HUES48 (cell line): ENCODE measurements at regions not wholly inside any gene's neighbourhood (a gene's known extent, or its start where the extent isn't known, plus 50 kb on each side); places are given as distances from the start of the nearest gene placed in this dataset.
"Not testable (repeated sequence)": the region's sequence is repeated elsewhere in the genome, so short reads cannot be mapped to it uniquely, and the experiment has no call there.

Source experiments
- H3K27ac ChIP-seq: one replicate; pipeline ENCODE4 v1.7.0; 2013; ENCODE audit warnings: low read depth, low read length, inconsistent platforms
- H3K27me3 ChIP-seq: 2 replicates; pipeline ENCODE4 v1.6.1; 2013; ENCODE audit warnings: mild to moderate bottlenecking, low read length; ENCODE audit not compliant: control insufficient read depth, insufficient read depth
- H3K36me3 ChIP-seq: 2 replicates; pipeline ENCODE4 v1.6.1; 2013; ENCODE audit warnings: low read length; ENCODE audit not compliant: control insufficient read depth, insufficient read depth
- H3K4me1 ChIP-seq: 2 replicates; pipeline ENCODE4 v1.6.1; 2013; ENCODE audit warnings: mild to moderate bottlenecking, low read length; ENCODE audit not compliant: control insufficient read depth, insufficient read depth
- H3K4me3 ChIP-seq: 2 replicates; pipeline ENCODE4 v1.5.1; 2013; ENCODE audit warnings: mild to moderate bottlenecking, low read depth, low read length
- H3K9ac ChIP-seq: 2 replicates; pipeline ENCODE4 v1.6.1; 2013; ENCODE audit warnings: mild to moderate bottlenecking, low read depth, low read length, moderate library complexity
- H3K9me3 ChIP-seq: 2 replicates; pipeline ENCODE4 v1.6.1; 2013; ENCODE audit warnings: low read length; ENCODE audit not compliant: control insufficient read depth, insufficient read depth

GRCh38 chr1:176396604-176397395 is 66.2 kb upstream of the PAPPA2 start:
- not testable (repeated sequence) for H3K9ac ChIP-seq, H3K27ac ChIP-seq, H3K9me3 ChIP-seq, H3K36me3 ChIP-seq, H3K4me3 ChIP-seq, H3K27me3 ChIP-seq, H3K4me1 ChIP-seq

- no peak overlapping the region for H3K9ac ChIP-seq
- H3K36me3 ChIP-seq = no peaks in the 10 kb centered on the region
- no peak overlapping the region for H3K27ac ChIP-seq
- H3K4me1 ChIP-seq = no peaks in the 10 kb centered on the region
- peaks cover 5% of the 10 kb centered on the region for H3K9me3 ChIP-seq
- no peaks in the 10 kb centered on the region for H3K27me3 ChIP-seq
- no peak overlapping the region for H3K4me3 ChIP-seq
These were observed 71.4 kb upstream of the PAPPA2 start for GRCh38 chr1:176391621-176392020.

GRCh38 chr1:176384841-176385240 is 78.1 kb upstream of the PAPPA2 start:
- no peak overlapping the region for H3K27ac ChIP-seq
- H3K4me1 ChIP-seq = no peaks in the 10 kb centered on the region
- H3K9me3 ChIP-seq = no peaks in the 10 kb centered on the region
- H3K9ac ChIP-seq = no peak overlapping the region
- H3K36me3 ChIP-seq = no peaks in the 10 kb centered on the region
- no peak overlapping the region for H3K4me3 ChIP-seq
- H3K27me3 ChIP-seq = no peaks in the 10 kb centered on the region

- Histone ChIP-seq H3K9ac (no peak overlapping the region), H3K4me1 (no peaks in the 10 kb centered on the region), H3K36me3 (no peaks in the 10 kb centered on the region), H3K27ac (no peak overlapping the region), H3K4me3 (no peak overlapping the region), H3K9me3 (no peaks in the 10 kb centered on the region), H3K27me3 (no peaks in the 10 kb centered on the region)
These were observed 80.8 kb upstream of the PAPPA2 start for GRCh38 chr1:176382163-176382562.

- Histone ChIP-seq H3K36me3 (no peaks in the 10 kb centered on the region), H3K9ac (no peak overlapping the region), H3K27ac (no peak overlapping the region), H3K4me3 (no peak overlapping the region), H3K9me3 (no peaks in the 10 kb centered on the region), H3K27me3 (no peaks in the 10 kb centered on the region), H3K4me1 (no peaks in the 10 kb centered on the region)
These were observed 83.2 kb upstream of the PAPPA2 start for GRCh38 chr1:176379626-176380339.

- Histone ChIP-seq H3K4me1 (no peaks in the 10 kb centered on the region), H3K27ac (no peak overlapping the region), H3K9ac (no peak overlapping the region), H3K36me3 (no peaks in the 10 kb centered on the region), H3K9me3 (no peaks in the 10 kb centered on the region), H3K4me3 (no peak overlapping the region), H3K27me3 (no peaks in the 10 kb centered on the region)
These were observed 87.9 kb upstream of the PAPPA2 start for GRCh38 chr1:176374967-176375569.

- H3K27ac ChIP-seq = peak overlapping the region; percentile 17
- H3K4me3 ChIP-seq = no peak overlapping the region
- H3K4me1 ChIP-seq = peaks cover 5% of the 10 kb centered on the region
- H3K9ac ChIP-seq = no peak overlapping the region
- no peaks in the 10 kb centered on the region for H3K36me3 ChIP-seq
- H3K27me3 ChIP-seq = no peaks in the 10 kb centered on the region
- H3K9me3 ChIP-seq = no peaks in the 10 kb centered on the region
These were observed 98.6 kb upstream of the PAPPA2 start for GRCh38 chr1:176364236-176364905.

- H3K27me3 ChIP-seq, H3K36me3 ChIP-seq, H3K27ac ChIP-seq, H3K4me3 ChIP-seq, H3K9ac ChIP-seq, H3K4me1 ChIP-seq: not testable (repeated sequence)
- H3K9me3 ChIP-seq = peaks cover 14% of the 10 kb centered on the region
These were observed 113.8 kb upstream of the PAPPA2 start for GRCh38 chr1:176349135-176349715.

GRCh38 chr1:176341656-176342055 is 121.3 kb upstream of the PAPPA2 start:
- Histone ChIP-seq H3K27me3 (no peaks in the 10 kb centered on the region), H3K27ac (no peak overlapping the region), H3K9ac (no peak overlapping the region), H3K4me3 (no peak overlapping the region), H3K4me1 (no peaks in the 10 kb centered on the region), H3K36me3 (no peaks in the 10 kb centered on the region), H3K9me3 (peaks cover 18% of the 10 kb centered on the region)

GRCh38 chr1:176338877-176339276 is 124.1 kb upstream of the PAPPA2 start:
- H3K27me3 ChIP-seq = no peaks in the 10 kb centered on the region
- H3K27ac ChIP-seq = no peak overlapping the region
- peaks cover under 1% of the 10 kb centered on the region; the same call in 1 of the 2 replicates for H3K9me3 ChIP-seq
- no peaks in the 10 kb centered on the region for H3K4me1 ChIP-seq
- no peak overlapping the region for H3K9ac ChIP-seq
- no peak overlapping the region for H3K4me3 ChIP-seq
- H3K36me3 ChIP-seq = no peaks in the 10 kb centered on the region
